Heart left ventricle (tissue), 13 donors: ENCODE measurements at regions not wholly inside any gene's neighbourhood (a gene's known extent, or its start where the extent isn't known, plus 50 kb on each side); places are given as distances from the start of the nearest gene placed in this dataset.

Source experiments
- CTCF ChIP-seq, 12 donors: fragments of 200-600 bp; sonication (generic) in 4 of 12; IDR thresholded peaks; one replicate each; pipeline versions ENCODE4 v1.5.0 to v1.8.0; 2018 to 2022; ENCODE audit warnings: antibody characterized with exemption in 12 of 12, mild to moderate bottlenecking in 5 of 12
- POLR2A ChIP-seq, 2 donors: fragments of 450-650 bp; IDR thresholded peaks; one replicate each; pipeline ENCODE4 v1.6.1; 2017; ENCODE audit warnings: antibody characterized with exemption in 2 of 2, mild to moderate bottlenecking in 2 of 2, moderate library complexity in 2 of 2
- donor health status: ischemic (EF 13 %, LVEDD 7.1; RV severe dilation, severe dysfunction).
- donor health status: DM: no; HTN: yes; CAD: no.
- donor health status: DM: no; HTN: no; CAD: no.
- donor health status: ischemic (EF 25% LVEDD 6.9; RV normal size, moderate dysfunction).
- donor health status: ischemic (EF 25% LVEDD 5.7; RV mildly dilated, moderate dysfunction).
- donor health status: ischemic (EF 35%, LVEDD 5.7; RV mildly dilated, moderate dysfunction).
- donor health status: nonischemic (EF 11% LVEDD 7.7; RV severe dilation, severe dysfunction).
- donor health status: DM: yes; HTN: yes; CAD: no.
- donor health status: PGD.
- donor health status: ischemic (EF 29% LVEDD 5.4; RV normal size, mild dysfunction).
- donor health status: nonischemic (EF 23%, LVEDD 6.1; RV moderate dilation, normal function).

GRCh38 chr17:69948406-69948805 is 126.6 kb upstream of the KCNJ16 start:
- TF ChIP-seq CTCF (IDR thresholded peaks at IDR 0.05) (no peak), POLR2A (IDR thresholded peaks at IDR 0.05) (no peak)
